H1 (cell line): ENCODE measurements at regions not wholly inside any gene's neighbourhood (a gene's known extent, or its start where the extent isn't known, plus 50 kb on each side); places are given as distances from the start of the nearest gene placed in this dataset.

ENCODE experiments used
- CHD2 ChIP-seq: IDR thresholded peaks from 2 replicates; pipeline ENCODE4 v1.6.1; 2012; ENCODE audit warnings: low read length, improper control_type of control experiment
- EZH2 ChIP-seq: fragments of 200-600 bp; sonication (generic); IDR thresholded peaks from 2 replicates; pipeline ENCODE4 v1.7.1; 2012; ENCODE audit warnings: low read depth, mild to moderate bottlenecking, moderate library complexity, low read length, inconsistent platforms; ENCODE audit not compliant: severe bottlenecking
- KDM5A ChIP-seq: fragments of 200-600 bp; IDR thresholded peaks from 2 replicates; pipeline ENCODE4 v1.7.1; 2012; ENCODE audit warnings: mild to moderate bottlenecking, low read length, inconsistent platforms, mixed read lengths
- SP2 ChIP-seq: IDR thresholded peaks from 2 replicates; pipeline ENCODE4 v1.6.1; 2012; ENCODE audit warnings: mild to moderate bottlenecking, low read length, inconsistent platforms
- TEAD4 ChIP-seq: IDR thresholded peaks from 2 replicates; pipeline ENCODE4 v1.6.1; 2012; ENCODE audit warnings: low read depth, low read length, inconsistent platforms, mixed read lengths
- TF ChIP-seq, protein P1 (sequence below): IDR thresholded peaks from 2 replicates; pipeline ENCODE4 v1.6.1; 2012; ENCODE audit warnings: inconsistent platforms
- TF ChIP-seq, protein P2 (sequence below): IDR thresholded peaks from 2 replicates; pipeline ENCODE4 v1.6.1; 2012; ENCODE audit warnings: low read length, inconsistent platforms

DNA sequence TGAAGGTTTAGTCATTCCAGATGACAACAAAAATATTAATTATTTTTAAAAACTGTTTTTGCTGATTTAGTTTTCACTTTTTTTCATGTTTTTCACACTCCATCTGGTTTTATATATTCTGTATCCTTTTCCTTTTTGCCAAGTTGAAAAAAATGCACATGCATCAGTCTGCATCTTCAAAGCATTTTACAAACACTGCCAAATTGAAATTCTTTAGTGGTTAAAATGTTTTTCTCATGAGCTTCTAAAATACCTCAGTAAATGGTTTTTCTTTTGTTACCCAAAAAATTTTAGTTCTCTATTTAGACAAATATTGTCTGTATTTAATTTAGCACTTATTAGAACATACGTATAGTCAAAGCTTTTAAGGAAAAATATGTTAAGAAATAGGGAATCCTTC, 386.9 kb upstream of the HSF2 start (continued):
- TF ChIP-seq CHD2 (no peak), EZH2 (no peak), SP2 (no peak), KDM5A (no peak), TEAD4 (no peak)
- TF ChIP-seq, protein P1, sequence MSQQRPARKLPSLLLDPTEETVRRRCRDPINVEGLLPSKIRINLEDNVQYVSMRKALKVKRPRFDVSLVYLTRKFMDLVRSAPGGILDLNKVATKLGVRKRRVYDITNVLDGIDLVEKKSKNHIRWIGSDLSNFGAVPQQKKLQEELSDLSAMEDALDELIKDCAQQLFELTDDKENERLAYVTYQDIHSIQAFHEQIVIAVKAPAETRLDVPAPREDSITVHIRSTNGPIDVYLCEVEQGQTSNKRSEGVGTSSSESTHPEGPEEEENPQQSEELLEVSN: no peak
- TF ChIP-seq, protein P2, sequence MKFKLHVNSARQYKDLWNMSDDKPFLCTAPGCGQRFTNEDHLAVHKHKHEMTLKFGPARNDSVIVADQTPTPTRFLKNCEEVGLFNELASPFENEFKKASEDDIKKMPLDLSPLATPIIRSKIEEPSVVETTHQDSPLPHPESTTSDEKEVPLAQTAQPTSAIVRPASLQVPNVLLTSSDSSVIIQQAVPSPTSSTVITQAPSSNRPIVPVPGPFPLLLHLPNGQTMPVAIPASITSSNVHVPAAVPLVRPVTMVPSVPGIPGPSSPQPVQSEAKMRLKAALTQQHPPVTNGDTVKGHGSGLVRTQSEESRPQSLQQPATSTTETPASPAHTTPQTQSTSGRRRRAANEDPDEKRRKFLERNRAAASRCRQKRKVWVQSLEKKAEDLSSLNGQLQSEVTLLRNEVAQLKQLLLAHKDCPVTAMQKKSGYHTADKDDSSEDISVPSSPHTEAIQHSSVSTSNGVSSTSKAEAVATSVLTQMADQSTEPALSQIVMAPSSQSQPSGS: no peak
